ENCODE measurements at regions not wholly inside any gene's neighbourhood (a gene's known extent, or its start where the extent isn't known, plus 50 kb on each side); places are given as distances from the start of the nearest gene placed in this dataset.

GRCh38 chr9:80622508-80622907, 1050.7 kb downstream of the TLE4 start:
- no peak for DNase-seq (ENCODE audit: low read depth)
- no peak overlapping the region for H3K4me3 ChIP-seq (ENCODE audit: low read depth, low read length)
- TF ChIP-seq CTCF (IDR thresholded peaks at IDR 0.05; ENCODE audit: low read depth, low read length, missing control alignments), result no peak

DNA sequence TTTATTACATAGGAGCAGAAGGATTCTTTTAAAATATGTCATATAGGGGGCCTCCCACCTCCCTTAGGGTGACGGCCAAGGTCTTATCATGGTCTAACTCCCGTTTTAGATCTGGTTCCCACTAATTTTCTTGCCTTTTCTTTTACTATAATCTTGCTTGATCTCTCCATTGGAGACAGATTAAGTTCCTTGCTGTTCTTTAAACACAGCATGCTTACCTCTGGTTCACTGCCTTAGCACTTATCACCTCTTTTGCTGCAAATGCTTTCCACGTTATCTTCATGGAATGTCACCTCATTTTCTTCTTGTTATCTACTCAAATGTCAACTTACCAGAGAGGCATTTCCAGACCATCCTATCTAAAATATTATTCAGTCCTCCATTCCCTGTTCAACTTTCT, 1047.6 kb downstream of the TLE4 start:
- no peak for DNase-seq (ENCODE audit: low read depth)
- H3K4me3 ChIP-seq (ENCODE audit: low read depth, low read length), result no peak overlapping the region
- TF ChIP-seq CTCF (IDR thresholded peaks at IDR 0.05; ENCODE audit: low read depth, low read length, missing control alignments), result no peak

- no peak for DNase-seq (ENCODE audit: low read depth)
- no peak overlapping the region for H3K4me3 ChIP-seq (ENCODE audit: low read depth, low read length)
- TF ChIP-seq CTCF (IDR thresholded peaks at IDR 0.05; ENCODE audit: low read depth, low read length, missing control alignments), result no peak
Measured at GRCh38 chr9:80615964-80616363, 1044.2 kb downstream of the TLE4 start.

GRCh38 chr9:80605793-80606192, 1034.0 kb downstream of the TLE4 start:
- DNase-seq (ENCODE audit: low read depth), result no peak
- no peak for TF ChIP-seq CTCF (IDR thresholded peaks at IDR 0.05; ENCODE audit: low read depth, low read length, missing control alignments)

GRCh38 chr9:80605129-80605528, 1033.4 kb downstream of the TLE4 start:
- no peak for TF ChIP-seq CTCF (IDR thresholded peaks at IDR 0.05; ENCODE audit: low read depth, low read length, missing control alignments)
- no peak overlapping the region for H3K4me3 ChIP-seq (ENCODE audit: low read depth, low read length)
- no peak for DNase-seq (ENCODE audit: low read depth)

More at GRCh38 chr9:80605793-80606192, 1034.0 kb downstream of the TLE4 start:
- no peak overlapping the region for H3K4me3 ChIP-seq (ENCODE audit: low read depth, low read length)

DNA sequence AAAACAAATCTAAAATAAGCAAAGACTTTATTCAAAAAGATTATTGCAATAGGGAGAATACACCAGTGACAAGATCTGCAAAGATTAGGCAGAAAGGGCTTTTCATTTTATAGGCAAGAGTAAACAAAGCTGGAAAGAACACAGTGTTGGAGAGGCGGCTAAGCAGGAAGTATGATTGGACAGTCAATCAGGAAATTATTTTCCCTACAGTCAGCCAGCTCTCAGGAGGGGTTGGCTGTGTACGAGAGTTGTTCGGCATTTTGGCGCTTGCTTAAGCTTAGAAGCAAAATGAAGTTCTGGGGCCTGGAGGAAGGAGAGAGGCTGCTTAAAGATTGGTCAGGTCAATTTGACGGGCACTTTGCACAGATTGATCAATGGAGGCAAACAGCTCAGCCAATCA, 1030.5 kb downstream of the TLE4 start:
- no peak overlapping the region for H3K4me3 ChIP-seq (ENCODE audit: low read depth, low read length)
- no peak for TF ChIP-seq CTCF (IDR thresholded peaks at IDR 0.05; ENCODE audit: low read depth, low read length, missing control alignments)
- no peak for DNase-seq (ENCODE audit: low read depth)

DNA sequence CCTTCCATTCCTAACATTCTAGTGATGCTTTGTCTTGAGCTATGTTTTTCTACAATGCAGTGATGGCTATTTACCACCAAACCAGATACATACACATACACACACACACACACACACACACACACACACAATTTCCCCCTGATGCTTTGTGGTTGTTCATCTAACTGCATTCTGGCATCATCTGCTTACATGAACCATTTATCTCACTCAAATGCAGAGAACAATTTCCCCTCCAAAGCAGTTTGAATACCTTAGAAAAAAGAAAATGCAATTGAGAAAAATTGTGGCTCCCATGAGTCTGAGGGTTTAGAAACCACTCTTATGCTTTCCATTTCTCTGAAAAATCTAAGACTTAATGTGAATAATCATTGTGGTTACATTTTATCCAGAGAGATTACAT, 1024.8 kb downstream of the TLE4 start:
- no peak for TF ChIP-seq CTCF (IDR thresholded peaks at IDR 0.05; ENCODE audit: low read depth, low read length, missing control alignments)
- DNase-seq (ENCODE audit: low read depth), result no peak
- H3K4me3 ChIP-seq (ENCODE audit: low read depth, low read length), result no peak overlapping the region
